IMR-90 (cell line): ENCODE measurements at regions not wholly inside any gene's neighbourhood (a gene's known extent, or its start where the extent isn't known, plus 50 kb on each side); places are given as distances from the start of the nearest gene placed in this dataset.

Experiments used
- BHLHE40 ChIP-seq: fragments of 150-350 bp; IDR thresholded peaks from 2 replicates; pipeline ENCODE4 v1.6.1; 2016; ENCODE audit warnings: mild to moderate bottlenecking, low read depth, low read length
- CTCF ChIP-seq: conservative IDR thresholded peaks from 2 replicates; pipeline ENCODE4 v1.5.1; 2012; ENCODE audit warnings: mild to moderate bottlenecking, low read depth, low read length, improper control_type of control experiment
- MAFK ChIP-seq: IDR thresholded peaks from 2 replicates; pipeline ENCODE4 v1.6.1; 2012; ENCODE audit warnings: low read depth, low read length, improper control_type of control experiment
- NFE2L2 ChIP-seq: fragments of 150-350 bp; IDR thresholded peaks from 2 replicates; pipeline ENCODE4 v1.6.1; 2016; ENCODE audit warnings: low read depth, mild to moderate bottlenecking, low read length
- POLR2A ChIP-seq: IDR thresholded peaks from 2 replicates; pipeline ENCODE4 v1.6.1; 2012; ENCODE audit warnings: mild to moderate bottlenecking, low read depth, low read length

GRCh38 chr18:44198612-44199284 lies 481.9 kb upstream of the SETBP1 start:
- TF ChIP-seq CTCF, result no peak
- TF ChIP-seq NFE2L2, result no peak
- no peak for TF ChIP-seq MAFK
- TF ChIP-seq POLR2A, result no peak
- no peak for TF ChIP-seq BHLHE40
